ENCODE measurements at regions not wholly inside any gene's neighbourhood (a gene's known extent, or its start where the extent isn't known, plus 50 kb on each side); places are given as distances from the start of the nearest gene placed in this dataset.

DNA sequence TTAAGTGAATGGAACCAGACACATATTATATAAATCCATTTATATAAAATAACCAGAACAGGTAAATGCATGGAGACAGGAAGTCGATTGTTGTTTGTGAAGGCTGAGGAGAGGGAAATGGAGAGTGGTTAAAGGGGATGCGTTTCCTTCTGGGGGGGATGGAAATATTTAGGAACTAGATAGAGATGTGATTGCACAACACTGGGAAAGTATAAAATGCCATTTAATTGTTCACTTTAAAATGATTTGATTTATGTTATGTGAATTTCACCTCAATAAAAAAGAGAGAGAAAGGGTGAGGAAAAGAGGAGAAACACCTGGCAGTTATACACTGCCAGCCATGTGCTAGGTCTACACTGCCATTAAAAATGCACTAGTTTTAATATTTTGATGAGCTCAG, 312.6 kb downstream of the CD83 start:
- H3K79me2 ChIP-seq (replicated peaks; ENCODE audit: insufficient read depth, low read length): no peaks in the 10 kb centered on the region
- H3K9me3 ChIP-seq (ENCODE audit: low read length): no peaks in the 10 kb centered on the region
- H3K4me2 ChIP-seq (ENCODE audit: low read length): no peak overlapping the region
- H2AFZ ChIP-seq (ENCODE audit: low read depth, low read length): no peak overlapping the region
- H4K20me1 ChIP-seq (ENCODE audit: insufficient read depth): no peaks in the 10 kb centered on the region
- H3K4me3 ChIP-seq (ENCODE audit: low read length): no peak overlapping the region
- H3K36me3 ChIP-seq (ENCODE audit: insufficient read depth, low read length): no peaks in the 10 kb centered on the region
- no peaks in the 10 kb centered on the region for H3K27me3 ChIP-seq (ENCODE audit: insufficient read depth, low read depth, low read length)
- H3K27ac ChIP-seq (ENCODE audit: low read length): no peak overlapping the region
- no peaks in the 10 kb centered on the region for H3F3A ChIP-seq (ENCODE audit: insufficient read depth, low read length, poor library complexity, severe bottlenecking)
- no peaks in the 10 kb centered on the region for H3K9me2 ChIP-seq (ENCODE audit: insufficient read depth, low read length)
- TF ChIP-seq TAF1 (IDR thresholded peaks at IDR 0.05; ENCODE audit: low read depth): no peak
- no peak for TF ChIP-seq POLR2AphosphoS5 (IDR thresholded peaks at IDR 0.05)
- no peak for TF ChIP-seq MXI1 (conservative IDR thresholded peaks at IDR 0.05; ENCODE audit: poor library complexity, severe bottlenecking)
- H3K9ac ChIP-seq (ENCODE audit: low read length): no peak overlapping the region

GRCh38 chr6:14431385-14432330, 314.1 kb downstream of the CD83 start:
- H3K9ac ChIP-seq (ENCODE audit: low read length): no peak overlapping the region
- H3K4me2 ChIP-seq (ENCODE audit: low read length): no peak overlapping the region
- TF ChIP-seq TAF1 (IDR thresholded peaks at IDR 0.05; ENCODE audit: low read depth) (no peak), EZH2 (IDR thresholded peaks at IDR 0.05; ENCODE audit: borderline replicate concordance, insufficient read depth, low read length, poor library complexity, severe bottlenecking) (no peak), EP300 (conservative IDR thresholded peaks at IDR 0.05; ENCODE audit: poor library complexity, severe bottlenecking) (no peak), RAD21 (conservative IDR thresholded peaks at IDR 0.05) (no peak), POLR2AphosphoS5 (IDR thresholded peaks at IDR 0.05) (no peak), MXI1 (conservative IDR thresholded peaks at IDR 0.05; ENCODE audit: poor library complexity, severe bottlenecking) (no peak), SMC3 (conservative IDR thresholded peaks at IDR 0.05; ENCODE audit: poor library complexity) (no peak)
- TF ChIP-seq, protein P1, sequence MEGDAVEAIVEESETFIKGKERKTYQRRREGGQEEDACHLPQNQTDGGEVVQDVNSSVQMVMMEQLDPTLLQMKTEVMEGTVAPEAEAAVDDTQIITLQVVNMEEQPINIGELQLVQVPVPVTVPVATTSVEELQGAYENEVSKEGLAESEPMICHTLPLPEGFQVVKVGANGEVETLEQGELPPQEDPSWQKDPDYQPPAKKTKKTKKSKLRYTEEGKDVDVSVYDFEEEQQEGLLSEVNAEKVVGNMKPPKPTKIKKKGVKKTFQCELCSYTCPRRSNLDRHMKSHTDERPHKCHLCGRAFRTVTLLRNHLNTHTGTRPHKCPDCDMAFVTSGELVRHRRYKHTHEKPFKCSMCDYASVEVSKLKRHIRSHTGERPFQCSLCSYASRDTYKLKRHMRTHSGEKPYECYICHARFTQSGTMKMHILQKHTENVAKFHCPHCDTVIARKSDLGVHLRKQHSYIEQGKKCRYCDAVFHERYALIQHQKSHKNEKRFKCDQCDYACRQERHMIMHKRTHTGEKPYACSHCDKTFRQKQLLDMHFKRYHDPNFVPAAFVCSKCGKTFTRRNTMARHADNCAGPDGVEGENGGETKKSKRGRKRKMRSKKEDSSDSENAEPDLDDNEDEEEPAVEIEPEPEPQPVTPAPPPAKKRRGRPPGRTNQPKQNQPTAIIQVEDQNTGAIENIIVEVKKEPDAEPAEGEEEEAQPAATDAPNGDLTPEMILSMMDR (IDR thresholded peaks at IDR 0.05; ENCODE audit: poor library complexity, severe bottlenecking): no peak
- TF ChIP-seq, protein P2, sequence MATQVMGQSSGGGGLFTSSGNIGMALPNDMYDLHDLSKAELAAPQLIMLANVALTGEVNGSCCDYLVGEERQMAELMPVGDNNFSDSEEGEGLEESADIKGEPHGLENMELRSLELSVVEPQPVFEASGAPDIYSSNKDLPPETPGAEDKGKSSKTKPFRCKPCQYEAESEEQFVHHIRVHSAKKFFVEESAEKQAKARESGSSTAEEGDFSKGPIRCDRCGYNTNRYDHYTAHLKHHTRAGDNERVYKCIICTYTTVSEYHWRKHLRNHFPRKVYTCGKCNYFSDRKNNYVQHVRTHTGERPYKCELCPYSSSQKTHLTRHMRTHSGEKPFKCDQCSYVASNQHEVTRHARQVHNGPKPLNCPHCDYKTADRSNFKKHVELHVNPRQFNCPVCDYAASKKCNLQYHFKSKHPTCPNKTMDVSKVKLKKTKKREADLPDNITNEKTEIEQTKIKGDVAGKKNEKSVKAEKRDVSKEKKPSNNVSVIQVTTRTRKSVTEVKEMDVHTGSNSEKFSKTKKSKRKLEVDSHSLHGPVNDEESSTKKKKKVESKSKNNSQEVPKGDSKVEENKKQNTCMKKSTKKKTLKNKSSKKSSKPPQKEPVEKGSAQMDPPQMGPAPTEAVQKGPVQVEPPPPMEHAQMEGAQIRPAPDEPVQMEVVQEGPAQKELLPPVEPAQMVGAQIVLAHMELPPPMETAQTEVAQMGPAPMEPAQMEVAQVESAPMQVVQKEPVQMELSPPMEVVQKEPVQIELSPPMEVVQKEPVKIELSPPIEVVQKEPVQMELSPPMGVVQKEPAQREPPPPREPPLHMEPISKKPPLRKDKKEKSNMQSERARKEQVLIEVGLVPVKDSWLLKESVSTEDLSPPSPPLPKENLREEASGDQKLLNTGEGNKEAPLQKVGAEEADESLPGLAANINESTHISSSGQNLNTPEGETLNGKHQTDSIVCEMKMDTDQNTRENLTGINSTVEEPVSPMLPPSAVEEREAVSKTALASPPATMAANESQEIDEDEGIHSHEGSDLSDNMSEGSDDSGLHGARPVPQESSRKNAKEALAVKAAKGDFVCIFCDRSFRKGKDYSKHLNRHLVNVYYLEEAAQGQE (IDR thresholded peaks at IDR 0.05; ENCODE audit: borderline replicate concordance): no peak
- no peaks in the 10 kb centered on the region for H3K79me2 ChIP-seq (replicated peaks; ENCODE audit: insufficient read depth, low read length)
- no peaks in the 10 kb centered on the region for H3F3A ChIP-seq (ENCODE audit: insufficient read depth, low read length, poor library complexity, severe bottlenecking)
- H3K4me3 ChIP-seq (ENCODE audit: low read length): no peak overlapping the region
- H3K9me3 ChIP-seq (ENCODE audit: low read length): no peaks in the 10 kb centered on the region
- no peaks in the 10 kb centered on the region for H3K36me3 ChIP-seq (ENCODE audit: insufficient read depth, low read length)
- H3K27ac ChIP-seq (ENCODE audit: low read length): no peak overlapping the region
- no peaks in the 10 kb centered on the region for H3K27me3 ChIP-seq (ENCODE audit: insufficient read depth, low read depth, low read length)
- H4K20me1 ChIP-seq (ENCODE audit: insufficient read depth): no peaks in the 10 kb centered on the region
- no peak overlapping the region for H2AFZ ChIP-seq (ENCODE audit: low read depth, low read length)
- no peaks in the 10 kb centered on the region for H3K9me2 ChIP-seq (ENCODE audit: insufficient read depth, low read length)
